ENCODE measurements at regions not wholly inside any gene's neighbourhood (a gene's known extent, or its start where the extent isn't known, plus 50 kb on each side); places are given as distances from the start of the nearest gene placed in this dataset.

DNA sequence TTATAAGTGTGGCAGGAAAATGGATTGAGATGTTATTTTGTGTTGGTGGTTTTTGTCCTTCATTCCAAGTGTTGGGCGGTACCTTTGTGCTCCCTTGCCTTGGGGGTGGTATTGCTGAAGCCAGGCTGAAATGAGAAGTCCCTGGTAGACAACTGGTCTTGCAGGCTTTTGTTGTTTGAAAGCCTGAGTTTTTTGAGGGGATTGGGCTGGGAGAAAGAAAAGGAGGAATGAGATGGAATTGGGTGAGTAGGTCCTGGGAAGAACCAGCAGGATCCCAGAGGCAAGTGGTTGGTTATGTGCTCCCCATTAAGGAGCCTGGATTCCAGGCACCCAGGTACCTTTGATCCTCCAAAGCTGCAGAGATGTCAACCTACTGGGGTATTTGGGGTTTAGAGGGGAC, 93.7 kb upstream of the SLC2A1 start:
- no peak for DNase-seq (ENCODE audit: low read depth, low spot score)
- in situ Hi-C loops (cut with HindIII; ENCODE audit: low pct_unique_long_range_greater_than_20kb, low sequenced_read_pairs), result no loop called here

DNA sequence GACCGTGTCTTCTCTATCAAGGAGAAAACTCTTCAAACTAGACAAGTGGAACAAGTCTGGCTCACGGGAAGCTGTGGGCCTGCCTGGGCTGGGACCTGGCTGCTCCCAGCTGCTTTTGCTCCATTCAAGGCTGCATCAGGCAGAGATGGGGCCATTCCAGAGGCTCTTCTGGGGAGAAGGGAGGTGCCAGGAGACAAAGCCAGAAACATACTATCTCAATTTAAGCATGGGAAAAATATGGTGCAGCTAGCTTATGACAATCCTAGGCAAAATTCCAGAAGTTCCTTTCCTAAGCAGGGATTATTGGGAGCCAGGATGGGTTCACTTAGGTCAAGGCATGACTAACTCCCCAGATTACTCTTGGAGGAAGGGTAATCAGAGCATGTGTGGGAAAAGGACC, 90.8 kb upstream of the SLC2A1 start:
- no peak for DNase-seq (ENCODE audit: low read depth, low spot score)

DNA sequence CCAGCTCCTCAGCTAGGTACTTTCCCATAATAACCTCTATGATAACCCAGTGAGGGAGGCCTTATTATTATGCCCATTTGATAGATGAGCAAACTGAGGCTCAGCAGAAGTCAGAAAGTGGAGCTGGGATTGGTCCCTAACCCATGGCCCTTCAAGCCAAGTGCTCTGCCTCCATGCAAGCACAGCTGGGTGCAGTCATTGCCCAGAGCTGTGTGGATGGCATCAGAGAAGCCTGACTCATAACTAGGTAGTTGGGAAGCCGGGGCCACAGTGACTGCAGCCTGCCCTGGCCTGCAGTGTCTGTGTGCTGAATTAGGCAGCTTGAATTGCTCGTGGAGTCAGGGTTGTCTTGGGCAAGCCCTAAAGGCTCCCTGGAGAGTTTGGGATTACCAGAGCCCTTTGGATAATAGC, 89.9 kb upstream of the SLC2A1 start:
- in situ Hi-C loops (cut with HindIII; ENCODE audit: low pct_unique_long_range_greater_than_20kb, low sequenced_read_pairs), result no loop called here
- no peak for DNase-seq (ENCODE audit: low read depth, low spot score)

More for the DNA sequence above, 90.8 kb upstream of the SLC2A1 start:
- in situ Hi-C loops (cut with HindIII; ENCODE audit: low pct_unique_long_range_greater_than_20kb, low sequenced_read_pairs), result no loop called here

DNA sequence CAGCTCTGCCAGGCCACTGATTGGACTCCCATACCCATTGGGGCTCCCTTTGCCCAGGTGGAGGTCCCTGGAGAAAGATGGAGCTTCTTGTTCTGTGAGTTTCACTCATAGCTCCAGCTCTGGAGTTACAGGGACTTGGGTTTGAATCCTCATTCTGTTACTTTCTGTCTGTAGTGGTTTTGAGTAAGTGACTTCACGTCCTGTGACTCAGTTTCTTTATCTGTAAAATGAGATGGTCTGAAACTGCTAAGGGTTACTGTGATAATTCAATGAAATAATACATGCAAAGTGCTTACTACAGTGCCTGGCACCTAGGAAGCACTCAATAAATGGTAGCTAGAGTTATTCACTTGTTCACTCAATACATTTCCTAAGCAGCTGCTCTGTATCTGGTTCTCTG, 88.5 kb upstream of the SLC2A1 start:
- in situ Hi-C loops (cut with HindIII; ENCODE audit: low pct_unique_long_range_greater_than_20kb, low sequenced_read_pairs), result no loop called here
- no peak for DNase-seq (ENCODE audit: low read depth, low spot score)

DNA sequence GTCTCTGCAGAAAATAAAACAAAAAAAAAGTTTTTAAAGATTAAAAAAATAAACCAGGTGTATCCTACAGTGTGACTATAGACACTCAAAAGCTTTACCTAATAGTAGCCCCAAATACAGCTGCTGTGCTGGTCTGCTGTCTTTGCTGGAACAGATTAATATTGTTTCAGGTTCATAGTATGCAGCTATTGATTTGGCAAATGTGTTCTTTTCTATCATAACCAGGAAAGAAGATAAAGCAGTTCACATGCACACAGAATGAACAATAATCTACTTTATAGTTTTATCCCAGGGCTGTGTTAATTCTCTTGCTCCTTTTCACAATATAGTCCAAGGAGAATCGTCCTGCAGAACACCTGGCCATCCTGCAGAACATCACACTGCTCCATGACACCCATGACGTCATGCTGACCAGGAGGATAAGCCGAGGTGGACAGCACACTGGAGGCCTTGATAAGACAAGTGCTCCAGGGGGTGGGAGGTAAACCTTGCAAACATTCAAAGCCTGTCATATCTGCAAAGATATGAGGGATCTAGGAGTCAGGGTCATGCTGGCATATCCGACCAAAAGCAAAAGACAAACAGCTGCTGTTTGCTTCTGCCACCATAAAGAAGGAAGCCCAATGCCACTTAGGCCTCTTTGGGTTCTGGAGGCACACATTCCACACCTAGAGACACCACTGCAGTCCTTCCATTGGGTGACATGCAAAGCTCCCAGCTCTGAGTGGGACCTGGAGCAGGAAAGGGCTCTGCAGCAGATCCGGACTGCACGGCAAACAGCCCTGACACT, 86.1 kb upstream of the SLC2A1 start:
- in situ Hi-C loops (cut with HindIII; ENCODE audit: low pct_unique_long_range_greater_than_20kb, low sequenced_read_pairs), result no loop called here
- DNase-seq (ENCODE audit: low read depth, low spot score), result no peak

DNA sequence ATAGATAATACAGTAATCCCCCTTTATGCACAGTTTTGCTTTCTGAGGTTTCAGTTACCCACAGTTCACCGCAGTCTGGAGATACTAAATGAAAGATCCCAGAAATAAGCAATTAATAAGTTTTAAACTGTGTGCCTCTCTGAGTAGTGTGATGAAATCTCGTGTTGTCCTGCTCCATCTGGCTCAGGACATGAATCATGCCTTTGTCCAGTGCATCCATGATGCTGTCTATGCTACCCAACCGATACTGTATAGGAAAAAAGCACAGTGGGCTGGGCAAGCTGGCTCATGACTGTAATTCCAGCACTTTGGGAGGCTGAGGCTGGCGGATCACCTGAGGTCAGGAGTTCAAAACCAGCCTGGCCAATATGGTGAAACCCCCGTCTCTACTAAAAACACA, 85.0 kb upstream of the SLC2A1 start:
- in situ Hi-C loops (cut with HindIII; ENCODE audit: low pct_unique_long_range_greater_than_20kb, low sequenced_read_pairs), result no loop called here
- DNase-seq (ENCODE audit: low read depth, low spot score), result no peak

DNA sequence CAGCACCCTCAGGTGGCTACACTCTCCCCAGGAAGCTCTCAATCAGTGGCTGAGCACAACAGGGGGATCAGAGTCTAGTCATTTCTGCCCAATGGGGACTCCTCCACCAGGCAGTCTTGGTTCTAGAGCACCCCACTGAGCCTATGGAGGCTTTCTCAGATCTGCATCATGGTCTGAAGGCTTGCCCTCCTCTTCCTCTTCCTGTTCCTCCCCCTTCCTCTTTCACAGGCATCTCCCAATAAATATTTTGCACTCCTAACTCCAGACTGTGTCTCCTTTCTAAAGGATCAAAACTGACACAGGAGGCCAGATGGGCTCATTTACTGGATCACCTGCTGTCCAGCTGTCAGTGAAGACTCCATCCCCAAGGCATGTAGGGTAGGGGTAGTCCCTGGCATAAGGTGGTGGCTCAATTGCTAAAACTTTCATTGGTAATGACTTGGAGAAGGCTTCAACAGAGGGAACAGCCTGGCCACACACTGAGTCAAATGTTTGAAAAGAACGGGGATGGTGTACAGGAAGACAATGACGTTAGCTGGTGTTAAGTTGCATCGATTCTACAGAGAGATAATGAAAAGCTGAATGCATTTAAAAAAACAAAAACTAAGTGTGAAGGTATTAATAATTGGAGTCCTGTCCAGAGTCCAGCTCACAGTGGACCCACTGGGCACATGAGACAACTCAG, 84.2 kb upstream of the SLC2A1 start:
- in situ Hi-C loops (cut with HindIII; ENCODE audit: low pct_unique_long_range_greater_than_20kb, low sequenced_read_pairs), result no loop called here
- no peak for DNase-seq (ENCODE audit: low read depth, low spot score)

DNA sequence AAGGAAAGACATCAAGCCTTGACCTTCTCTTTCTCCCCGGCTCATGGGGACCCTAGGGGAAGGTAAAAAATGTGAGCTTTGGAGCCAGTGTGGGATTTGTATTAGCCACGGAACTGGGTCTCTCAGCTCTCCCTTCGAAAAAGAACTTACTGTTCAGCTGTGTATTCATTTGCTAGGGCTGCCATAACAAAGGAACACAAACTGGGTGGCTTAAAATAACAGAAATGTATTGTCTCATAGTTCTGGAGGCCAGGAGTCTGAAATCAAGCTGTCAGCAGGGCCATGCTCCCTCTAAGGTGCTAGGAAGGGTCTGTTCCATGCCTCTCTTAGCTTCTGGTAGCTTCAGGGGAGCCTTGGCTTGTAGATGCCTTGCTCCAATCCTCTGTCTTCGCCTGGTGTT, 83.5 kb upstream of the SLC2A1 start:
- DNase-seq (ENCODE audit: low read depth, low spot score), result no peak
- in situ Hi-C loops (cut with HindIII; ENCODE audit: low pct_unique_long_range_greater_than_20kb, low sequenced_read_pairs), result no loop called here

DNA sequence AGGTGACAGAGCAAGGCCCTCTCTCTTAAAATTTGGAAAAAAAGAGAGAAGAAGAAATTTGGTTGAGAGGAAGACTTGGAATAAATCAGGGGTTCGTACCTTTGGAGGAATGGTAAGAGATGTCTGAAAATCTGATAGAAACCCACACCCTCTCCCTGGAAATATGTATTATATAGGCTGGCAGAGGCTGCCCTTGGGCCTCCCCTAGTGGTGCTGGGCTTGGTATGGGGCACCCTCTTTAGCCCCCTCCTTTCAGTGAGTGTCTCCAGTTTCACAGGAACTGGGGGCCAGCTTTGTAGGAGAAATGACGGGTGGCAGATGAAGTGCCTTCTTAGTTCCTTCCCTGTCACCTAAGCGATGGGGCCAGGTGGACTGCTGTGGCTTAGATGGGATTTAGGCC, 82.9 kb upstream of the SLC2A1 start:
- no peak for DNase-seq (ENCODE audit: low read depth, low spot score)
- in situ Hi-C loops (cut with HindIII; ENCODE audit: low pct_unique_long_range_greater_than_20kb, low sequenced_read_pairs), result no loop called here

DNA sequence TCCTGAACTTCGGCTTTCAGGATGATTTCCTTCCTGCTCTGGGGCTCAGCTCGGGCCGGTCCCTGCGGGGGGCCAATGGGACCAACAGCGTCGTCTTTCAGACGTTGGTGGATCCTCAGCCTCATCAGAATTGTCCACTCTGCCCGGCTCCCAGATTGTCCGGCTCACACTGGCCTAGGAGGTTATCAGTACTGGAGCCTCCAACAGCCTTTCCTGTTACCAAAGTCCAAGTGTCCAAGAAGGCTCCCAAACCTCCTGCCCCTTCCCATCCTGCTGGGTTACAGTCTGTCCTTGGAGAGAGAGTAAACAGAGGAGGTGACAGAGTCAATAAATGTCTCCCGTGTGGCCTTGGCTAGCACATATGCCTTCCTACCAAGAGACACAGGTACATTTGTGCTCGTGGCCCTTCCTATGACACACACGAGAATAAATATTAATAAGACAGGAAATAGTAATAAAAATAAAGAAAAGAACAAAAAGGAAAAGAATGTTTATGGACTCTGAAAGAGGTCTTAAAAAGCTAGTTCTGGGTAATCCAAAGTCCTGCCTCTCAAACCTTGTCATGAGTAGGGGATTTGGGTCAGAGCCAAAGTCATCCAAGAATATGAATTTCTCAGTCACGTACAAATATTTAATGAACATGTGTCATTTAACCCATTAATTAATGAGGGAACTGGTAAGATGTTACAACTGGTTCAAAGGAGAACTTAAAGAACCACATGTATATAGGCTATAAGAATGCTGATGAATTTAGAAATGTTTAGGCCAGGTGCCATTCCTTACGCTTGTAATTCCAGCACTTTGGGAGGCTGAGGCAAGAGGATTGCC, 80.8 kb upstream of the SLC2A1 start:
- DNase-seq (ENCODE audit: low read depth, low spot score), result no peak
- in situ Hi-C loops (cut with HindIII; ENCODE audit: low pct_unique_long_range_greater_than_20kb, low sequenced_read_pairs), result no loop called here

DNA sequence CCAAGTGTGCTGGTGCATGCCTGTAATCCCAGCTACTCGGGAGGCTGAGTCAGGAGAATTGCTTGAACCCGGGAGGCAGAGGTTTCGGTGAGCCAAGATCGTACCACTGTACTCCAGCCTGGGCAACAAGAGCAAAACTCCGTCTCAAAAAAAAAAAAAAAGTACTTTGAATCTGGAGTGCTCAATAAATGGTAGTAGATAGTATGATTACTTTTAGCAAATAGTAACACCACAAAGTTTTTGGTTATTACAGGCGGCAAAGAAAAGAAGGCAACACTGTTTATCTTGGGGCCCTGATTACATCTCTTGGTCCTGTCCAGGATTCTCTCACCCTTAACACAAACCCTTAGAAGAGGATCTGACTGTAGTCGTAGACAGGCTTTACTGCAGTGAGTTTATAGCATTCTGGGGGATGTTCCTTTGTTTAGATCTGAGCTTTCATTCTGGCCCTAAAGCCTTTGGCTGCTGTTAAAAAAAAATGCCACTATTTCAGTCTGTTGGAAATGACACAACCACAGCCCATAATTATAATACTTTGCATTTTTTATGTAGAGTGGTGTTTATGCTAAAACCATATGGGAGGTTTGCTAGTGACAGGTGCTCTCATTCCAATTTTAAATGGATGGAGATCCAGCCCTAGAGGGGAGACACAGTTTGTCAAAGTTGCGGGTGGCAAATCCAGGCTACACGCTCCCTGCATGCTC, 79.7 kb upstream of the SLC2A1 start:
- in situ Hi-C loops (cut with HindIII; ENCODE audit: low pct_unique_long_range_greater_than_20kb, low sequenced_read_pairs), result no loop called here
- DNase-seq (ENCODE audit: low read depth, low spot score), result no peak

DNA sequence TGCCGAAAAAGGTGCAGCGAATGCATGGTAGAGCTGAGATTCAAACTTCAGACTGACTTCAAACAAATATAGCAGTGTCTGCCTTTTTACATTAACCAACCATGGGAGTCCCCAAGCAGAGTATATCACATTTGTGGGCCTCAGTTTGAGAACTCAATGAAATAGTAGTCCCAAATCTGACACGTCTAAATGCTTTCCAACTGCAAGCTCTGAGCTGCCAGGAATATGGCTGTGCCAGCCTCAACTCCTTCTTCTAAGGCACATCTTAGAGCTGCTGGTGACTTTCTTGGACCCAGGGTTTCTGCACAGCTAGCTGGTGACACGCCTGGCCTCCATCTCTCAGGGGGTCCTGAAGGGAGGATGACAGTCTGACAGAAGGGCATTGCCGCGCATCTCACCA, 78.8 kb upstream of the SLC2A1 start:
- no peak for DNase-seq (ENCODE audit: low read depth, low spot score)
- in situ Hi-C loops (cut with HindIII; ENCODE audit: low pct_unique_long_range_greater_than_20kb, low sequenced_read_pairs), result no loop called here

DNA sequence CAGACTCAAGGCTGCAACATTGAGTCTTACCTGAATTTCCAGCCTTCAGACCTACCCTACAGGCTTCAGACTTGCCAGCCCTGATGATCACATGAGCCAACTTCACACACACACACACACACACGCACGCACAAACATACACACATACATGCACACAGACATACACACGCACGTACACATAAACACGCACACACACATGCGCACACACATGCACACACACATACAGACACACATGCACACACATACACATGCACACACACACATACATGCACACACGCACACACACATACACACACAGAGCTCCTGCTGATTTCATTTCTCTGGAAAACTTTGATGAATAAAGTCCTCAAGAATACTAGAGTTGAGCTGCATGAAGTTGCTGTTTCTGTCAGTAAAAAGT, 78.3 kb upstream of the SLC2A1 start:
- no peak for DNase-seq (ENCODE audit: low read depth, low spot score)
- in situ Hi-C loops (cut with HindIII; ENCODE audit: low pct_unique_long_range_greater_than_20kb, low sequenced_read_pairs), result no loop called here

DNA sequence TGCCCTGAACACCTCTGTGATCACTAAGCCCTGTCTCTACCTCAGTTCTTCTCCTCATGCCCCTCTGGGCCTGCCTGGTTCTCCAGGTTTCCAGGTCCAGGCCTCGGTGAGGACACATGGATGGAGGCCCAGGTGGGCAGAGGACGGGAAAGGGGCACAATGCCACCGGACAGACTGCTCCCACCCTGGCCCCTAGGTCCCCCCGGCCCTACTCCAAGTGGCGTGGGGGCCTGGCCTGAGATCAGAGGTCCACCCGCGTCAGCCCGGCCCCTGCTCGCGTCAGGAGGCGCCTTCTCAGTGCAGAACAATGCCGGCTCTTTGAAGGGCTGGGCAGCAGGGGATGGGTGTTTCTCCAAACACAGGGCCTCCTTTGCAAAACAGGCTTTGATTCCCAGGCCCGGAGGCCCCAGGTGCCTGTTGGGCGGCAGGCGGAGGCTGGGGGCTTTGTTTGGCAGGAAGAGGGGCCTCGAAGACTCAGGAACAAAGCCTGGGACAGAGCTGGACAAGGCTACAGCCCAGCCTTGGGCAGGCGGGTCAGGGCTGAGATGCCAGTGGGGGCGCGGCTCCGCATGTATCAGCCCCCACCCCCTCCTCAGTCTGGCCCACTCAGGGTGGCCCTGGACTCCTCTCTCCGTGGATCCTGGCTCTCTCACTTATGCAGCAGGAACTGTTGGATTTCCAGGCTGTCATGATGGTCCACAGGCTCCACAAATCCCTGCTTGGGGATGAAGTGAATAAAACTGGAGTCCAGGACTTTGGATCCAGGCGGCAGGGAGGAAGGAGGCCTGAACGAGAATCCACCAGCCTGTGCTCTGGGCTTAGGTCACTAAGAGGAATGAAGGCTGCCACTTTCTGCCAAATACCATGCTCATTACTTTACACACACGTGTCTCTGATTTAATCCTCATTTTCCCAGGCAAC, 77.4 kb upstream of the SLC2A1 start:
- in situ Hi-C loops (cut with HindIII; ENCODE audit: low pct_unique_long_range_greater_than_20kb, low sequenced_read_pairs), result no loop called here
- DNase-seq (ENCODE audit: low read depth, low spot score), result no peak

DNA sequence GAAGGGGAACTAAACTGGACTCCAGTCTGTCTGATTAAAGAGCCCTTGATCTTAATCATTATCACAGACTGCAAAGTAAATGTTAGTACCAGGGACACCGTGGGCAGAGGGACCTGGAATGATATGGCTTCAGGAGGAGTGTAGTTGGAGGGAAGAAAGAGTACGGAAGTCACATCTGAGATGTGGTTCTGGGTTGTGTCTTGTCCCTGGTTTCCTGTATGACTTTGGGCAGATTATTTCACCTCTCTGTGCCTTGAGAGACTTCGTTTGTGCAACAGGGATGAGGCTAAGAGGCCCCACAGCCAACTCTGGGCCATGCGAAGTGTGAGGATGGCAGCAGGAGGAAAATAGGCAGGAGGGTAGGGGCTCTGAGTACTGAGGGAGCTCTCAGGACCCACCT, 76.1 kb upstream of the SLC2A1 start:
- DNase-seq (ENCODE audit: low read depth, low spot score), result no peak
- in situ Hi-C loops (cut with HindIII; ENCODE audit: low pct_unique_long_range_greater_than_20kb, low sequenced_read_pairs), result no loop called here

DNA sequence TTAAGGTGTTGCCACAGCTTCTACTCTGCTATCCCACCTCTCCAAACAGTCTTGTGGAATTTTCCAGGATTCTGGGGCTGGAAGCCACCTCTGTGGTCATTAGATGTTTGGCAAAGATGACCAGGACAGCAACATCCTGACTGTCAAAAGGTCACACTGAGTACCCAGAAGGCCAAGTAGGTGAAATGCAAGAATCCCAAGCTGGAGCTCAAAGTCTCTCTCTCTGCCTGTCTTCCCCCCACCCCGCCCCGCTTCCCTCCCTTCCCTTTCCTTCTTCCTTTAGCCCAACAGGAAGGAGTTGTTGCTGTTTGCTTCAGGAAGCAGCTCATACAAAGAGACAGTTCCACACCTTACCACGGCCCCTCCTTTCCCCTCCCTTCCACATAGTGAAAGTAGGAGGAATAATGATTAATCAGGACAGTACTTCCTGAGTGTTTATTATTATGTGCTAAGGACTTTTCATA, 75.6 kb upstream of the SLC2A1 start:
- in situ Hi-C loops (cut with HindIII; ENCODE audit: low pct_unique_long_range_greater_than_20kb, low sequenced_read_pairs), result no loop called here
- no peak for DNase-seq (ENCODE audit: low read depth, low spot score)
